HCT116 (cell line): ENCODE measurements at regions not wholly inside any gene's neighbourhood (a gene's known extent, or its start where the extent isn't known, plus 50 kb on each side); places are given as distances from the start of the nearest gene placed in this dataset.

Experiments
- ATAC-seq: fragments of 200-7000 bp; cut with Tn5 transposase; 2 replicates; pipeline ENCODE4 v1.9.1; 2020; ENCODE audit warnings: mild to moderate bottlenecking, moderate library complexity
- BruUV-seq: library from RNA; stranded (reverse); fragments of 400-500 nt; replicated peaks from 2 replicates; lab custom pipeline; 2021; lab: Mats Ljungman, UMichigan
- CTCF ChIA-PET: fragments of 300-600 bp; sonication (Branson Sonifier 250); formaldehyde crosslinking; loops from one replicate; lab custom pipeline; 2021; ENCODE audit warnings: antibody characterized with exemption; lab: Charles Lee
- POLR2A ChIA-PET: fragments of 300-600, 350-600 bp; sonication (Branson Sonifier 250); formaldehyde crosslinking; loops from one replicate; lab custom pipeline; 2021; ENCODE audit warnings: antibody characterized with exemption; lab: Charles Lee
- RAD21 ChIA-PET, 2 experiments: fragments of 300-600 bp; sonication (Branson Sonifier 250); formaldehyde crosslinking; loops; one replicate each; lab custom pipeline; 2023; ENCODE audit warnings: low total read pairs in 2 of 2; ENCODE audit not compliant: uncharacterized antibody in 2 of 2, unreplicated experiment in 2 of 2, low non-redundant PET in 1 of 2; lab: Charles Lee
- DNase-seq: peaks from one replicate; pipeline ENCODE4 v3.0.0-alpha.2; 2010; ENCODE audit warnings: low read depth, low spot score
- H2AFZ ChIP-seq: fragments of 200-600 bp; shearing (Covaris generic), sonication (generic); 2 replicates; pipeline ENCODE4 v1.6.1; 2017; ENCODE audit warnings: low read depth, mixed run types, mixed read lengths, antibody characterized with exemption, low read length; ENCODE audit not compliant: poor library complexity, severe bottlenecking
- H3K27ac ChIP-seq: 2 replicates; pipeline ENCODE4 v1.5.1; 2012; ENCODE audit warnings: low read depth, low read length
- H3K27me3 ChIP-seq: fragments of 200-600 bp; sonication (generic); 2 replicates; pipeline ENCODE4 v1.6.1; 2016; ENCODE audit warnings: mixed run types, low read length, mixed read lengths; ENCODE audit not compliant: insufficient read depth
- H3K36me3 ChIP-seq, 2 experiments: fragments of 200-500 bp in 1 of 2; fragments of 200-600 bp in 1 of 2; sonication (Bioruptor generic) in 1 of 2; sonication (generic) in 1 of 2; 2 replicates each; pipeline versions ENCODE4 v1.5.1 to v1.6.1; 2014 to 2016; ENCODE audit warnings: low read length in 2 of 2, inconsistent platforms in 1 of 2, mixed read lengths in 1 of 2, mixed run types in 1 of 2; ENCODE audit not compliant: insufficient read depth in 2 of 2, control insufficient read depth in 1 of 2
- H3K4me1 ChIP-seq, 2 experiments: fragments of 200-600 bp in 1 of 2; sonication (generic) in 1 of 2; 2 replicates each; pipeline versions ENCODE4 v1.5.1 to v1.6.1; 2012 to 2017; ENCODE audit warnings: low read length in 2 of 2, inconsistent platforms in 1 of 2, mild to moderate bottlenecking in 1 of 2, mixed read lengths in 1 of 2, mixed run types in 1 of 2, moderate library complexity in 1 of 2; ENCODE audit not compliant: insufficient read depth in 2 of 2, control insufficient read depth in 1 of 2
- H3K4me2 ChIP-seq: fragments of 200-600 bp; sonication (generic); 2 replicates; pipeline ENCODE4 v1.6.1; 2017; ENCODE audit warnings: mixed run types, low read length, mixed read lengths
- H3K4me3 ChIP-seq, 2 experiments: fragments of 200-600 bp in 1 of 2; sonication (generic) in 1 of 2; replicated peaks in 1 of 2; 2 replicates each; pipeline ENCODE4 v1.5.1; 2011 to 2016; ENCODE audit warnings: low read length in 2 of 2, control low read depth in 1 of 2, low read depth in 1 of 2, mild to moderate bottlenecking in 1 of 2, mixed read lengths in 1 of 2, mixed run types in 1 of 2
- H3K79me2 ChIP-seq: fragments of 200-600 bp; sonication (generic); 2 replicates; pipeline ENCODE4 v1.6.1; 2017; ENCODE audit warnings: mild to moderate bottlenecking, mixed run types, low read length, moderate library complexity, mixed read lengths; ENCODE audit not compliant: insufficient read depth
- H3K9ac ChIP-seq: fragments of 200-600 bp; sonication (generic); 2 replicates; pipeline ENCODE4 v1.6.1; 2016; ENCODE audit warnings: low read length, mixed read lengths
- H3K9me2 ChIP-seq: fragments of 200-600 bp; sonication (generic), shearing (Covaris generic); 2 replicates; pipeline ENCODE4 v1.6.1; 2017; ENCODE audit warnings: mixed run types, mild to moderate bottlenecking, moderate library complexity; ENCODE audit not compliant: insufficient read depth
- H3K9me3 ChIP-seq, 2 experiments: fragments of 200-500 bp in 1 of 2; fragments of 200-600 bp in 1 of 2; sonication (Bioruptor generic) in 1 of 2; sonication (generic) in 1 of 2; 2 replicates each; pipeline ENCODE4 v1.6.1; 2014 to 2017; ENCODE audit warnings: low read length in 2 of 2, mixed read lengths in 2 of 2, inconsistent platforms in 1 of 2, low read depth in 1 of 2, mild to moderate bottlenecking in 1 of 2, mixed run types in 1 of 2, moderate library complexity in 1 of 2; ENCODE audit not compliant: control insufficient read depth in 1 of 2, insufficient read depth in 1 of 2
- H4K20me1 ChIP-seq: fragments of 200-600 bp; sonication (generic), shearing (Covaris generic); 2 replicates; pipeline ENCODE4 v1.6.1; 2017; ENCODE audit warnings: mixed run types, mild to moderate bottlenecking, moderate library complexity; ENCODE audit not compliant: insufficient read depth
- EZH2phosphoT487 ChIP-seq: fragments of 200-600 bp; IDR thresholded peaks from 2 replicates; pipeline ENCODE4 v1.6.1; 2018; ENCODE audit warnings: antibody characterized with exemption, borderline replicate concordance
- SIN3A ChIP-seq: IDR thresholded peaks from 2 replicates; pipeline ENCODE4 v1.6.1; 2012; ENCODE audit warnings: low read depth
- ZNF274 ChIP-seq: fragments of 200-500 bp; sonication (Bioruptor generic); IDR thresholded peaks from 2 replicates; pipeline ENCODE4 v1.6.1; 2014; ENCODE audit warnings: mild to moderate bottlenecking, low read depth, low read length, inconsistent platforms
- intact Hi-C: fragments of 100-400 bp; cut with micrococcal nuclease; formaldehyde crosslinking; loops from 2 replicates; pipeline ENCODE4 v1.10.0; 2022
- TF ChIP-seq, protein P1 (sequence below): IDR thresholded peaks from 2 replicates; pipeline ENCODE4 v1.6.1; 2012
- TF ChIP-seq, protein P2 (sequence below): IDR thresholded peaks from 2 replicates; pipeline ENCODE4 v1.6.1; 2012; ENCODE audit warnings: low read depth

DNA sequence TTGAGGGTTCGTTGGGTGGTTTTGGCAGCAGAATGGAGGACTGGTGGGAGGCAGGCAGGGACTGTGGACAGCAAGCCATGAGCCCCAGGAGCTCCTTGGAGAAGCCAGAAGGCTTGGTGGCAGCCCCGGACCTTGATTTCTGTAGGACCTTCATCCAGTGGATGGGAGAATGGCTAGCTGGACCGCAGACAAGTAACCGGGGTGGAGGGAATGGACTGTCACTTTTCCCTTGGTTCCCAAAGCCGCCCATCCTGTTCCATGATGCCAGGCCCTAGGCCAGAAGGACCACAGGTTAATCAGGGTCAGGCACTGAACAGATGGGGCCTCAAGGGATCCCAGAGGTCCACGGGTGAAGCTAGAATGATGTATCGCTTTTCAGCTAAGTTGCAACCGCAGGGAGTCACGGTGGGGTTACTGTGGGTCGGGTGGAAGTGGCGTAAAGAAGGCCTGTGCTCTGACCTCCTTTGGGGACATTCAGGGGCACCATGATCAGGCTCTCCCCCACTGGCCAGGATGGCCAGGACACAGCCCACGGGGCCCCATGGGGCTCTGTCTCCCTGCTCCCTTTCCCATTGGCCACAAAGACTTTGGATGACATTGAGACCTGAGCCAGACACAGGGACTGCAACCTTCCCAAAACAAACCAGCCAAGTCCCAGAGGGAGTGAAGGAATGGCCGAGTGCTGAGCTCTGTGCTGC, 66.9 kb upstream of the MRTFB start:
- POLR2A ChIA-PET, result no interaction called here
- H3K27ac ChIP-seq, result no peak overlapping the region
- intact Hi-C loops, result no loop called here

More for the DNA sequence above, 66.9 kb upstream of the MRTFB start:
- no peak overlapping the region for H3K4me2 ChIP-seq
- no peak for DNase-seq
- H3K9me2 ChIP-seq, result no peaks in the 10 kb centered on the region
- H4K20me1 ChIP-seq, result no peaks in the 10 kb centered on the region
- no peak overlapping the region for H3K4me3 ChIP-seq
- RAD21 ChIA-PET, result no interaction called here
- no peak overlapping the region for H3K9ac ChIP-seq
- H3K36me3 ChIP-seq, result no peaks in the 10 kb centered on the region
- ATAC-seq, result no peak
- no peaks in the 10 kb centered on the region for H3K27me3 ChIP-seq
- peaks cover 0 to 3% of the 10 kb centered on the region in 2 experiments; a peak in 1 of 4 replicates for H3K4me1 ChIP-seq
- TF ChIP-seq, protein P1, sequence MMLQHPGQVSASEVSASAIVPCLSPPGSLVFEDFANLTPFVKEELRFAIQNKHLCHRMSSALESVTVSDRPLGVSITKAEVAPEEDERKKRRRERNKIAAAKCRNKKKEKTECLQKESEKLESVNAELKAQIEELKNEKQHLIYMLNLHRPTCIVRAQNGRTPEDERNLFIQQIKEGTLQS, result no peak
- TF ChIP-seq, protein P2, sequence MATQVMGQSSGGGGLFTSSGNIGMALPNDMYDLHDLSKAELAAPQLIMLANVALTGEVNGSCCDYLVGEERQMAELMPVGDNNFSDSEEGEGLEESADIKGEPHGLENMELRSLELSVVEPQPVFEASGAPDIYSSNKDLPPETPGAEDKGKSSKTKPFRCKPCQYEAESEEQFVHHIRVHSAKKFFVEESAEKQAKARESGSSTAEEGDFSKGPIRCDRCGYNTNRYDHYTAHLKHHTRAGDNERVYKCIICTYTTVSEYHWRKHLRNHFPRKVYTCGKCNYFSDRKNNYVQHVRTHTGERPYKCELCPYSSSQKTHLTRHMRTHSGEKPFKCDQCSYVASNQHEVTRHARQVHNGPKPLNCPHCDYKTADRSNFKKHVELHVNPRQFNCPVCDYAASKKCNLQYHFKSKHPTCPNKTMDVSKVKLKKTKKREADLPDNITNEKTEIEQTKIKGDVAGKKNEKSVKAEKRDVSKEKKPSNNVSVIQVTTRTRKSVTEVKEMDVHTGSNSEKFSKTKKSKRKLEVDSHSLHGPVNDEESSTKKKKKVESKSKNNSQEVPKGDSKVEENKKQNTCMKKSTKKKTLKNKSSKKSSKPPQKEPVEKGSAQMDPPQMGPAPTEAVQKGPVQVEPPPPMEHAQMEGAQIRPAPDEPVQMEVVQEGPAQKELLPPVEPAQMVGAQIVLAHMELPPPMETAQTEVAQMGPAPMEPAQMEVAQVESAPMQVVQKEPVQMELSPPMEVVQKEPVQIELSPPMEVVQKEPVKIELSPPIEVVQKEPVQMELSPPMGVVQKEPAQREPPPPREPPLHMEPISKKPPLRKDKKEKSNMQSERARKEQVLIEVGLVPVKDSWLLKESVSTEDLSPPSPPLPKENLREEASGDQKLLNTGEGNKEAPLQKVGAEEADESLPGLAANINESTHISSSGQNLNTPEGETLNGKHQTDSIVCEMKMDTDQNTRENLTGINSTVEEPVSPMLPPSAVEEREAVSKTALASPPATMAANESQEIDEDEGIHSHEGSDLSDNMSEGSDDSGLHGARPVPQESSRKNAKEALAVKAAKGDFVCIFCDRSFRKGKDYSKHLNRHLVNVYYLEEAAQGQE, result no peak
- TF ChIP-seq EZH2phosphoT487, result no peak
- TF ChIP-seq ZNF274, result no peak
- no peak for TF ChIP-seq SIN3A
- TF ChIP-seq, all 23 proteins: peak for 0
- H2AFZ ChIP-seq, result no peak overlapping the region
- no TSS peak for BruUV-seq
- no peaks in the 10 kb centered on the region for H3K9me3 ChIP-seq
- CTCF ChIA-PET, result no interaction called here
- no peaks in the 10 kb centered on the region for H3K79me2 ChIP-seq
